Activated naive CD8-positive, alpha-beta T cell (primary cell): ENCODE measurements at regions not wholly inside any gene's neighbourhood (a gene's known extent, or its start where the extent isn't known, plus 50 kb on each side); places are given as distances from the start of the nearest gene placed in this dataset.

ENCODE experiments used
- H3K27ac Mint-ChIP-seq: one replicate; pipeline ENCODE4 v1.8.0; 2021; ENCODE audit warnings: mixed read lengths
- H3K27me3 Mint-ChIP-seq: one replicate; pipeline ENCODE4 v1.8.0; 2021; ENCODE audit warnings: mixed read lengths
- H3K36me3 Mint-ChIP-seq: one replicate; pipeline ENCODE4 v1.8.0; 2021; ENCODE audit warnings: mixed read lengths
- H3K4me1 Mint-ChIP-seq: one replicate; pipeline ENCODE4 v1.8.0; 2021; ENCODE audit warnings: low read depth, mixed read lengths
- H3K4me3 Mint-ChIP-seq: one replicate; pipeline ENCODE4 v1.8.0; 2021; ENCODE audit warnings: mild to moderate bottlenecking, mixed read lengths
- H3K9me3 Mint-ChIP-seq: one replicate; pipeline ENCODE4 v1.8.0; 2021; ENCODE audit warnings: low read depth, mixed read lengths

GRCh38 chr10:130820880-130821482 lies 490.5 kb downstream of the TCERG1L start:
- H3K4me3 Mint-ChIP-seq: no peak overlapping the region
- H3K27ac Mint-ChIP-seq: no peak overlapping the region
- no peaks in the 10 kb centered on the region for H3K36me3 Mint-ChIP-seq
- H3K4me1 Mint-ChIP-seq: no peaks in the 10 kb centered on the region
- H3K27me3 Mint-ChIP-seq: peaks cover 3% of the 10 kb centered on the region
- peaks cover 5% of the 10 kb centered on the region for H3K9me3 Mint-ChIP-seq

DNA sequence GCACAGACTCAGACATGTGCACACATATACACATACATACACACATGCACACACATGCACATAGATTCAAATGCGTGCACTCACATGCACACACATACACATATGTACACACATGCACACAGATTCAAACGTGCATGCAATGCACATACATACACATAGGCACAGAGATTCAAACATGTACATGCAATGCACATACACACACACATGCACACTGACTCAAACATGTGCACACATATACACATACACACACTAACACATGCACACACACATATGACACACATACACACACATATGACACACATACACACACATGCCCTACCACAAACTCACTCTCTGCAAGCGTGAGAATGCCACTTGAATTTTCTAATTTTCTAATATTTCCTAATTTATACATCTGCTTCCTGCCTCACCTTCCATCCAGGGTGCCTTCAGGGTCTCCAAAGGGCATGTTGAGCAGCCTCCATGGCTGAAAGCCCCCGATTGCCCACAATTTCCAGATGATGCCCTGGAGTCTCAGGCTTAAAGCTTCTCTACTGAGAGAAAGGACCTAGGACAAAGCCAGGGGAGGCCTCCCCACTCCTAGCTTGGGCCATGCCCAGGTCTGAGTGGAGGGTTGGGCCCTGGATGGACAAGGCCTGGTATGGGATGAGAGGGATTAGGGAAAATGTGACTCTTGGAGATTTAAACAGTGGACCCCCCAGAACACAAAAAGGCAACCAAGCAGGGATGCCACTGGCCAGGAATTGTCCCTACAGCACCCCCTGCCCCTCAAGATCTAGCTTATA lies 487.1 kb downstream of the TCERG1L start:
- peaks cover 11% of the 10 kb centered on the region for H3K9me3 Mint-ChIP-seq
- peaks cover 3% of the 10 kb centered on the region for H3K27me3 Mint-ChIP-seq
- no peak overlapping the region for H3K4me3 Mint-ChIP-seq
- no peaks in the 10 kb centered on the region for H3K36me3 Mint-ChIP-seq
- H3K4me1 Mint-ChIP-seq: no peaks in the 10 kb centered on the region
- H3K27ac Mint-ChIP-seq: no peak overlapping the region

DNA sequence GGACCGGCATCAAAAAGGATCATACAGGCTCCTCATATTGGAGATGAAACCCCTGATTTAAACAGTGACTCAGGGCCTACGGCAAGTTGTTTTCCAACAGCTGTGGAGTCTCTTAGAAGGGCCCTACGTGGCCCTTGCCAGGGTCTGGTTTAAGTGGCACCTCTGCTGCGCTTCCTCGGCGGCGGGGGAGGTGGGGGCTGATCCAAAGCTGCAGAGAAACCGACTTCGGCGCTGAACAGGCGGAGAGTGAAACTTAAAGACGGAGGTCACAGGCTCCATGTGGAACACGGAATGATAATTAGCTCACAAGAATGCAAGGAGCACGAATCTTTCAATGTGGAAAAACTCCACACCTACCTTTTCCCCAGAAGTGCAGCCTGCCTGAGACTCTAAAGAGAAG lies 477.9 kb downstream of the TCERG1L start:
- H3K4me3 Mint-ChIP-seq: no peak overlapping the region
- H3K27me3 Mint-ChIP-seq: peaks cover 2% of the 10 kb centered on the region

GRCh38 chr10:130834170-130834569 lies 477.4 kb downstream of the TCERG1L start:
- no peak overlapping the region for H3K4me3 Mint-ChIP-seq
- H3K36me3 Mint-ChIP-seq: no peaks in the 10 kb centered on the region
- no peaks in the 10 kb centered on the region for H3K9me3 Mint-ChIP-seq
- H3K27ac Mint-ChIP-seq: no peak overlapping the region
- H3K27me3 Mint-ChIP-seq: peaks cover 2% of the 10 kb centered on the region
- H3K4me1 Mint-ChIP-seq: no peaks in the 10 kb centered on the region

More for the DNA sequence above, 477.9 kb downstream of the TCERG1L start:
- Mint-ChIP-seq H3K9me3 (no peaks in the 10 kb centered on the region), H3K4me1 (no peaks in the 10 kb centered on the region), H3K36me3 (no peaks in the 10 kb centered on the region), H3K27ac (no peak overlapping the region)

- Mint-ChIP-seq H3K9me3 (no peaks in the 10 kb centered on the region), H3K4me3 (no peak overlapping the region), H3K27me3 (peaks cover 2% of the 10 kb centered on the region), H3K36me3 (no peaks in the 10 kb centered on the region), H3K4me1 (no peaks in the 10 kb centered on the region), H3K27ac (no peak overlapping the region)
Measured at GRCh38 chr10:130834573-130834972, 476.9 kb downstream of the TCERG1L start.

DNA sequence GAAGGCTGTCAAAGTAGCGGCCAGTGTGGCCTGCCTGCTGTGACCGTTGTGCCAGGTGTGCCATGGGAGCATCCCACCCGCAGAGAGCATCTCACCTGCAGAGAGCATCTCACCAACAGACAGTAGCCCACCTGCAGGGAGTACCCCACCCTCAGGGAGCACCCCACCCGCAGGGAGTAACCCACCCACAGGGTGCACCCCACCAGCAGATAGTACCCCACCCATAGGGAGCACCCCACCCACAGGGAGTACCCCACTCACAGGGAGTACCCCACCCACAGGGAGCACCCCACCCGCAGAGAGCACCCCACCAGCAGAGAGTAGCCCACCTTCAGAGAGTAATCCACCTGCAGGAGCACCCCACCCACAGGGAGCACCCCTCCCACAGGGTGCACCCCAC lies 476.5 kb downstream of the TCERG1L start:
- peaks cover 2% of the 10 kb centered on the region for H3K27me3 Mint-ChIP-seq
- no peak overlapping the region for H3K4me3 Mint-ChIP-seq
- no peaks in the 10 kb centered on the region for H3K36me3 Mint-ChIP-seq
- no peak overlapping the region for H3K27ac Mint-ChIP-seq
- H3K9me3 Mint-ChIP-seq: no peaks in the 10 kb centered on the region
- no peaks in the 10 kb centered on the region for H3K4me1 Mint-ChIP-seq

DNA sequence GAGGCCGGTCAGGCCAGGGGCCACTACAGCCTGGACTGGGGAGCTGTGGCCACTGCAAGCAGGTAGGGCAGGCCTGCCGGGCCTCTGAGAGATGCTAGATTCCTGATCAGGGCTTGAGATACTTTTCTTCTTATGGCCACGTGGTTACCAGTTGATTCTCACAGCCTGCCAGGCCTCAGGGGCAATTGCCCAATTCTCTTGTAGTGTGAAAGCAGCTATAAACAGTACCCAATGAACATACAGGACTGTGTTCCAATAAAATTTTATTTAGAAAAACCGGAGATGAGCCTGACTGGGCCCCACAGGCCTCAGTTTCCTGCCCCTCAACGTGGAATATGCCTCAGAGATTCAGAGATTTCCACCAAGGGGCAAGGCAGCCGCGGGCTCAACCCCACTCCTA lies 475.2 kb downstream of the TCERG1L start:
- Mint-ChIP-seq H3K4me3 (no peak overlapping the region), H3K27me3 (peaks cover 2% of the 10 kb centered on the region), H3K27ac (no peak overlapping the region), H3K4me1 (no peaks in the 10 kb centered on the region), H3K9me3 (no peaks in the 10 kb centered on the region), H3K36me3 (no peaks in the 10 kb centered on the region)

- Mint-ChIP-seq H3K4me3 (no peak overlapping the region), H3K36me3 (no peaks in the 10 kb centered on the region), H3K27me3 (peaks cover 2% of the 10 kb centered on the region), H3K9me3 (no peaks in the 10 kb centered on the region), H3K27ac (no peak overlapping the region), H3K4me1 (no peaks in the 10 kb centered on the region)
Measured at GRCh38 chr10:130843051-130843653, 468.4 kb downstream of the TCERG1L start.

DNA sequence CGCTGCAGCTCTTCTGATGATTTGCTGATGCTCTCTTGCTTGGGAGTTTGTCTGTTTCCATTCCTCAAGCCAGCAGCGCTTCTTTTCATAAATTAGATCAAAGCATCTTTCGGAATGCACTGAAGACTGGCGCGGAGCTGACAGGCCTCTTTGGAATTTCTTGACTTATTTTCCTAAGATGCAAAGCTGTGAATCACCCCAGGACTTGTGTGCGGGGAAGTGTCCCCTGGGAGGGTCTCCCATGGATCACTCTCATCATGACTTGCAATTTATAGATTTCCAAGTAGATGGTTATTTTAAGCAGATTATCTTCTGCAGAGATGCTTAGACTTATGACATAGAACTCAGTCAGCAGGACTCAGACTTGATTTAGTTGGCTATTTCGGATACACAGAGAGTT lies 467.2 kb downstream of the TCERG1L start:
- H3K4me1 Mint-ChIP-seq: no peaks in the 10 kb centered on the region
- peaks cover 2% of the 10 kb centered on the region for H3K27me3 Mint-ChIP-seq
- no peak overlapping the region for H3K4me3 Mint-ChIP-seq
- H3K36me3 Mint-ChIP-seq: no peaks in the 10 kb centered on the region
- no peaks in the 10 kb centered on the region for H3K9me3 Mint-ChIP-seq
- no peak overlapping the region for H3K27ac Mint-ChIP-seq

DNA sequence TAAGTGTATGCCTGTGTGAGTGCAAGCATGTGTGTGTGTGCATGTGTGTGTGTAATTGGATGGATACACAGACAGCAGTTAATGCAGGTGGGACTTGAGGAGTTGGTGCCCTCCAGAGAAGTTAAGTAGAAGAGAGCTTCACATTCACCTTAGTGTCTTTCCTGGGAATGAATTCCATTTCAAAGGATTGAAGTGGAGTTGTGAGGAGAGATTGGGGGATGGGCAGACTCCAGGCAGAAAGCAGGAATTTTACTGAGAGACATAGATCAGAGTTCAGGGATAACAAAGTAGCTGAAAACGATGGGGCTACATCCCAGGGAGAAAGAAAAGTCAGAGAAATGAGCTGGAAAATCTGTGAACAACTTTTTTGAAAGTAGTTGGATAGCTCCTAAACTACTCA lies 464.4 kb downstream of the TCERG1L start:
- no peaks in the 10 kb centered on the region for H3K27me3 Mint-ChIP-seq
- no peak overlapping the region for H3K27ac Mint-ChIP-seq
- no peaks in the 10 kb centered on the region for H3K4me1 Mint-ChIP-seq
- H3K9me3 Mint-ChIP-seq: peaks cover 6% of the 10 kb centered on the region
- H3K36me3 Mint-ChIP-seq: no peaks in the 10 kb centered on the region
- H3K4me3 Mint-ChIP-seq: no peak overlapping the region

GRCh38 chr10:130848855-130849254 lies 462.7 kb downstream of the TCERG1L start:
- Mint-ChIP-seq H3K4me3 (no peak overlapping the region), H3K36me3 (peaks cover 2% of the 10 kb centered on the region), H3K27ac (no peak overlapping the region), H3K27me3 (no peaks in the 10 kb centered on the region), H3K4me1 (no peaks in the 10 kb centered on the region), H3K9me3 (peaks cover 12% of the 10 kb centered on the region)

DNA sequence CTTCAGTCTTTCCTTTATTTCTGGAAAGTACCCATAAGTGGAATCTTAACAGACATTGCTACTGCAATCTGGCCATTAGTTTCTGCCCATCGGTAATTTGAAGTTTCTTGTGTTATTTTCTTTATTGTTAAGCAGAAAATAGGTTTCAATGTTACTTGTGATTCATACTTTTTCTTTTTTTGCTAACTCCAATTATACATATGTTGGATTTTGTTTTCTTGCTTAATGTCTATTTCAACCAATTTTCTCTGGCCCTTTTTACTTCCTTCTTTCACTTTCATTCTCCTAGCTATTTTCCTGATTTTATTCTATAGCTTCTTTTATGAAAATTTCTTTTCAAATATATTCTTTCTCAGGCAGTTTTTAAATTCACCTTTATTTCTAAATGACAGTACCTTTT lies 457.4 kb downstream of the TCERG1L start:
- H3K9me3 Mint-ChIP-seq: peaks cover 27% of the 10 kb centered on the region
- no peak overlapping the region for H3K4me3 Mint-ChIP-seq
- no peak overlapping the region for H3K27ac Mint-ChIP-seq
- no peaks in the 10 kb centered on the region for H3K4me1 Mint-ChIP-seq
- H3K27me3 Mint-ChIP-seq: peaks cover 5% of the 10 kb centered on the region
- H3K36me3 Mint-ChIP-seq: peaks cover 2% of the 10 kb centered on the region

- no peaks in the 10 kb centered on the region for H3K4me1 Mint-ChIP-seq
- no peak overlapping the region for H3K4me3 Mint-ChIP-seq
- H3K27ac Mint-ChIP-seq: no peak overlapping the region
Measured at GRCh38 chr10:130857631-130858295, 453.8 kb downstream of the TCERG1L start.

DNA sequence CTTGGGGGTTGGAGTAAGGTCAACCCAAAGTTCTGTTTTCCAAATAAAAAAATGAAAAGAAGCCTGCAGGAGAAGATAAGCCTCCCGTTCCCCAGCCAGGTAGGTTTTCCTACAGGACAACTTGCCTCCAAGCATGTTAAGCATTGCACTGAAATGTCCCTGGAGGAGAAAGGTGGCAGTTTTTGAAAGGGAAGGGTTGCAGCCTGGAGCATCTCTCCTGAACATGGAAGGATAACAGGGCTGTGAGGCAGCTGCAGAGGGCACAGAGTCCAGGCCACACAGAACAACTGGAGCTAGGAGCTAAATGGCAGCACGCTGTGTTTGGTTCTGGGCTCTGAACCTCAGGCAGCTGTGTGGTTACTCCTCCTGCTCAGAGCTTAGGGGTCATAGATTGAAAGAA lies 452.9 kb downstream of the TCERG1L start:
- Mint-ChIP-seq H3K4me1 (no peaks in the 10 kb centered on the region), H3K27ac (no peak overlapping the region), H3K27me3 (peaks cover 5% of the 10 kb centered on the region), H3K36me3 (no peaks in the 10 kb centered on the region), H3K4me3 (no peak overlapping the region), H3K9me3 (peaks cover 17% of the 10 kb centered on the region)

More at GRCh38 chr10:130857631-130858295, 453.8 kb downstream of the TCERG1L start:
- H3K36me3 Mint-ChIP-seq: peaks cover 2% of the 10 kb centered on the region
- H3K27me3 Mint-ChIP-seq: peaks cover 5% of the 10 kb centered on the region
- peaks cover 21% of the 10 kb centered on the region for H3K9me3 Mint-ChIP-seq

DNA sequence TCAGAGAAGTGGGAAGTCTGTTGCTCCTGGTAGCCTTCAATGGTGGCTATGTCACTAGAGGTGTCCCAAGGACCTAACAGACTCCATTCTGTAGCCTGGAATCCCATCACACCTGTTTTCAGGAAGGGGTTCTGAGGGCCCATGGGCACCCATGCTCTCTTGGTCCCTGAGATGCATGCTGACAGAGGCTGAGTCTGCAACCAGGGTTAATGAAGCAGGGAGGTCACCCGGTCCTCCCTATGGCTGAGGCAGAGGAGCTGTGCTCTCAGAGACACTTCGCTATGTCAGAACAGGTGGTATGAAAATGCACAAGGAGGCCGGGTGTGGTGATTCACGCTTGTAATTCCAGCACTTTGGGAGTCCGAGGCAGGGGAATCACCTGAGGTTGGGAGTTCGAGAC lies 452.1 kb downstream of the TCERG1L start:
- H3K9me3 Mint-ChIP-seq: peaks cover 9% of the 10 kb centered on the region
- H3K4me3 Mint-ChIP-seq: no peak overlapping the region
- H3K27ac Mint-ChIP-seq: no peak overlapping the region
- peaks cover 5% of the 10 kb centered on the region for H3K27me3 Mint-ChIP-seq
- no peaks in the 10 kb centered on the region for H3K4me1 Mint-ChIP-seq
- no peaks in the 10 kb centered on the region for H3K36me3 Mint-ChIP-seq
